ENCODE measurements at regions not wholly inside any gene's neighbourhood (a gene's known extent, or its start where the extent isn't known, plus 50 kb on each side); places are given as distances from the start of the nearest gene placed in this dataset.

DNA sequence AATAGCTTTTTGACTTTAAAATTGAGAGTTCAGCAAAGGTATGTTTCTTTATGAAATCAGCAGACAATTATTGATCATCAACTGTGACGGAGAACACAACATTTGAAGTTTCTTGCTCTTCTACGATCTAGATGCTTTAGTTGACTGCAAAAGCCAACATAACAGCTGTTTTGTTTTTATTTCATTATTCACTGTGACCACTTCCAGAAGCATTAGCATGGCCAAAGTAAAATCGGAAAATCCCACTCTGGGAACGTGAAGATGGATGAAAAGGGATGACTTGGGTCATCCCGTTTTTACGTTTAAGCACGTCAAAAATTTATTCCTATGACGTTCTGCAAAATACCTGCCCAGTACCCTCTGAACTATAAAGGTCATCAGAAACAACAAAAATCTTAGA lies 833.0 kb upstream of the ADAMTS5 start:
- Histone ChIP-seq H3K36me3 (replicated peaks in 1 of 2; ENCODE audit: control insufficient read depth in 1 of 2, insufficient read depth in 2 of 2, low read length in 2 of 2) (no peaks in the 10 kb centered on the region), H3K27ac (ENCODE audit: low read depth in 1 of 2, low read length in 2 of 2) (no peak overlapping the region), H3K4me1 (ENCODE audit: control insufficient read depth in 1 of 2, insufficient read depth in 2 of 2, low read length in 2 of 2) (no peaks in the 10 kb centered on the region), H3K4me2 (replicated peaks; ENCODE audit: extremely low read depth, low read length, poor library complexity, severe bottlenecking) (no peak overlapping the region), H3K27me3 (ENCODE audit: control insufficient read depth in 2 of 2, insufficient read depth in 2 of 2, low read length in 2 of 2) (no peaks in the 10 kb centered on the region), H3K4me3 (replicated peaks in 1 of 3; ENCODE audit: low read depth in 2 of 3, low read length in 3 of 3) (no peak overlapping the region), H2AFZ (ENCODE audit: insufficient read depth, low read depth, low read length, poor library complexity, severe bottlenecking) (no peak overlapping the region), H3K9me3 (replicated peaks in 1 of 2; ENCODE audit: control insufficient read depth in 1 of 2, insufficient read depth in 1 of 2, low read length in 2 of 2) (no peaks in the 10 kb centered on the region), H3K79me2 (ENCODE audit: insufficient read depth, low read length) (no peaks in the 10 kb centered on the region), H4K20me1 (ENCODE audit: insufficient read depth, low read length) (no peaks in the 10 kb centered on the region), H3K9ac (ENCODE audit: insufficient read depth, low read length, poor library complexity, severe bottlenecking) (no peak overlapping the region)
- Mint-ChIP-seq H3K27me3 (ENCODE audit: low read depth in 3 of 3) (peaks cover 0 to 2% (median 0%) of the 10 kb centered on the region in 3 donors), H3K4me1 (peaks cover 2% of the 10 kb centered on the region), H3K27ac (no peak overlapping the region), H3K4me3 (no peak overlapping the region), H3K9me3 (peaks cover 0 to 2% (median 0%) of the 10 kb centered on the region in 7 donors), H3K36me3 (no peaks in the 10 kb centered on the region)
- DNase-seq, result no peak
- TF ChIP-seq, protein P1, sequence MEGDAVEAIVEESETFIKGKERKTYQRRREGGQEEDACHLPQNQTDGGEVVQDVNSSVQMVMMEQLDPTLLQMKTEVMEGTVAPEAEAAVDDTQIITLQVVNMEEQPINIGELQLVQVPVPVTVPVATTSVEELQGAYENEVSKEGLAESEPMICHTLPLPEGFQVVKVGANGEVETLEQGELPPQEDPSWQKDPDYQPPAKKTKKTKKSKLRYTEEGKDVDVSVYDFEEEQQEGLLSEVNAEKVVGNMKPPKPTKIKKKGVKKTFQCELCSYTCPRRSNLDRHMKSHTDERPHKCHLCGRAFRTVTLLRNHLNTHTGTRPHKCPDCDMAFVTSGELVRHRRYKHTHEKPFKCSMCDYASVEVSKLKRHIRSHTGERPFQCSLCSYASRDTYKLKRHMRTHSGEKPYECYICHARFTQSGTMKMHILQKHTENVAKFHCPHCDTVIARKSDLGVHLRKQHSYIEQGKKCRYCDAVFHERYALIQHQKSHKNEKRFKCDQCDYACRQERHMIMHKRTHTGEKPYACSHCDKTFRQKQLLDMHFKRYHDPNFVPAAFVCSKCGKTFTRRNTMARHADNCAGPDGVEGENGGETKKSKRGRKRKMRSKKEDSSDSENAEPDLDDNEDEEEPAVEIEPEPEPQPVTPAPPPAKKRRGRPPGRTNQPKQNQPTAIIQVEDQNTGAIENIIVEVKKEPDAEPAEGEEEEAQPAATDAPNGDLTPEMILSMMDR (IDR thresholded peaks at IDR 0.05), result no peak
- 92% methylated on average over 5 of the region's 8 CpGs for WGBS (ENCODE audit: insufficient coverage)
- intact Hi-C loops (cut with micrococcal nuclease), result no loop called here

DNA sequence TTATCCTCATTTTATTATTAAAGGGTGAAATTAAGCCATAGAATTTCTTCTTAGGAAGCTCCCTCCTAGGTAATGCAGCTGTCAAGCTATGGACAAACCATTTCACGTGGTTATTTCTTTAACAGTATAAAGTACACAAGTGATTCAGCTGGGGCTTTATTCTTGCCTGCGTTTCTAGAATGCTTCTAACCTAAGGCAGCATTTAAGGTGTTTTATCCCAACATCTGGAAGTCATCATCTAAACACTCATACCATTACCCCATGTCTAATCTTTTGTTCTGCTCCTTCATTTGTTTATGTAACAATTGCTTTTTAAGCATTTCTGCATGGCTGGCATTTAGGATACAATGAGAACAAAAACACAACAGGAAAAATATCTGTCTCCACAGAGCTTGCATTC lies 829.2 kb upstream of the ADAMTS5 start:
- Histone ChIP-seq H3K79me2 (ENCODE audit: insufficient read depth, low read length) (no peaks in the 10 kb centered on the region), H3K4me2 (replicated peaks; ENCODE audit: extremely low read depth, low read length, poor library complexity, severe bottlenecking) (no peak overlapping the region), H2AFZ (ENCODE audit: insufficient read depth, low read depth, low read length, poor library complexity, severe bottlenecking) (no peak overlapping the region), H3K27me3 (ENCODE audit: control insufficient read depth in 2 of 2, insufficient read depth in 2 of 2, low read length in 2 of 2) (no peaks in the 10 kb centered on the region), H3K27ac (ENCODE audit: low read depth in 1 of 2, low read length in 2 of 2) (no peak overlapping the region), H4K20me1 (ENCODE audit: insufficient read depth, low read length) (no peaks in the 10 kb centered on the region), H3K9ac (ENCODE audit: insufficient read depth, low read length, poor library complexity, severe bottlenecking) (no peak overlapping the region), H3K9me3 (replicated peaks in 1 of 2; ENCODE audit: control insufficient read depth in 1 of 2, insufficient read depth in 1 of 2, low read length in 2 of 2) (no peaks in the 10 kb centered on the region), H3K36me3 (replicated peaks in 1 of 2; ENCODE audit: control insufficient read depth in 1 of 2, insufficient read depth in 2 of 2, low read length in 2 of 2) (no peaks in the 10 kb centered on the region), H3K4me3 (replicated peaks in 1 of 3; ENCODE audit: low read depth in 2 of 3, low read length in 3 of 3) (no peak overlapping the region), H3K4me1 (ENCODE audit: control insufficient read depth in 1 of 2, insufficient read depth in 2 of 2, low read length in 2 of 2) (no peaks in the 10 kb centered on the region)
- no peak for DNase-seq
- Mint-ChIP-seq H3K4me3 (no peak overlapping the region), H3K27ac (no peak overlapping the region), H3K9me3 (peaks cover 0 to 2% (median 0%) of the 10 kb centered on the region in 7 donors), H3K27me3 (ENCODE audit: low read depth in 3 of 3) (no peaks in the 10 kb centered on the region), H3K36me3 (no peaks in the 10 kb centered on the region), H3K4me1 (no peaks in the 10 kb centered on the region)
- WGBS (ENCODE audit: insufficient coverage), result no CpG with 5 or more reads among the region's 2 CpGs
- TF ChIP-seq, protein P1 (IDR thresholded peaks at IDR 0.05), result no peak
- intact Hi-C loops (cut with micrococcal nuclease), result no loop called here
